Heart left ventricle (tissue), 16 donors: ENCODE measurements at regions not wholly inside any gene's neighbourhood (a gene's known extent, or its start where the extent isn't known, plus 50 kb on each side); places are given as distances from the start of the nearest gene placed in this dataset.

Experiments used
- ATAC-seq, 4 donors: fragments of 200-7000 bp; cut with Tn5 transposase; one replicate each; pipeline ENCODE4 v1.9.1; 2020 to 2022; ENCODE audit warnings: moderate library complexity in 4 of 4, mild to moderate bottlenecking in 3 of 4, moderate number of reproducible peaks in 1 of 4
- DNase-seq, 5 donors: peaks; one replicate each; pipeline ENCODE4 v3.0.0-alpha.2; 2020
- H3K27ac ChIP-seq, 12 donors: fragments of 200-600 bp; sonication (generic) in 4 of 12; one replicate each; pipeline versions ENCODE4 v1.5.0 to v1.8.0; 2016 to 2022; ENCODE audit warnings: mild to moderate bottlenecking in 2 of 12
- H3K27me3 ChIP-seq, 9 donors: fragments of 200-600 bp; sonication (generic) in 2 of 9; one replicate each; pipeline versions ENCODE4 v1.5.1 to v1.8.0; 2016 to 2022; ENCODE audit warnings: mild to moderate bottlenecking in 3 of 9
- H3K36me3 ChIP-seq, 9 donors: fragments of 200-600 bp; sonication (generic) in 2 of 9; one replicate each; pipeline versions ENCODE4 v1.5.0 to v1.8.0; 2018 to 2022; ENCODE audit warnings: mild to moderate bottlenecking in 2 of 9
- H3K4me1 ChIP-seq, 12 donors: fragments of 200-600 bp; sonication (generic) in 4 of 12; one replicate each; pipeline versions ENCODE4 v1.5.0 to v1.8.0; 2016 to 2022; ENCODE audit warnings: mild to moderate bottlenecking in 3 of 12
- H3K4me3 ChIP-seq, 12 donors: fragments of 200-600 bp; sonication (generic) in 4 of 12; one replicate each; pipeline versions ENCODE4 v1.5.0 to v1.8.0; 2017 to 2022; ENCODE audit warnings: mild to moderate bottlenecking in 9 of 12, moderate library complexity in 4 of 12
- H3K9me3 ChIP-seq, 12 donors: fragments of 200-600 bp; sonication (generic) in 4 of 12; one replicate each; pipeline versions ENCODE4 v1.5.0 to v1.8.0; 2016 to 2022; ENCODE audit warnings: mild to moderate bottlenecking in 1 of 12
- CTCF ChIP-seq, 12 donors: fragments of 200-600 bp; sonication (generic) in 4 of 12; IDR thresholded peaks; one replicate each; pipeline versions ENCODE4 v1.5.0 to v1.8.0; 2018 to 2022; ENCODE audit warnings: antibody characterized with exemption in 12 of 12, mild to moderate bottlenecking in 5 of 12
- POLR2A ChIP-seq, 2 donors: fragments of 450-650 bp; IDR thresholded peaks; one replicate each; pipeline ENCODE4 v1.6.1; 2017; ENCODE audit warnings: antibody characterized with exemption in 2 of 2, mild to moderate bottlenecking in 2 of 2, moderate library complexity in 2 of 2
- WGBS, 4 donors: extraction: QIAGEN DNeasy Blood & Tissue Kit in 2 of 4; methylation state at CpG; one replicate each; pipeline versions ENCODE4 v1.1.5 to v1.1.7; 2013 to 2018; 5-methylcytosine and 5-hydroxymethylcytosine counted together
- intact Hi-C, 10 donors: fragments of 100-400 bp; cut with DNase I; formaldehyde crosslinking; loops; one replicate each; pipeline versions ENCODE4 v1.11.1 to v1.14.2; 2022
- donor health status: ischemic (EF 13 %, LVEDD 7.1; RV severe dilation, severe dysfunction).
- donor health status: healthy with polysubstance abuse.
- donor health status: DM: no; HTN: yes; CAD: no.
- donor health status: DM: no; HTN: no; CAD: no.
- donor health status: ischemic (EF 25% LVEDD 6.9; RV normal size, moderate dysfunction).
- donor health status: ischemic (EF 25% LVEDD 5.7; RV mildly dilated, moderate dysfunction).
- donor health status: healthy.
- donor health status: DM: yes; HTN: yes; CAD: no.
- donor health status: ischemic (EF 35%, LVEDD 5.7; RV mildly dilated, moderate dysfunction).
- donor health status: nonischemic (EF 11% LVEDD 7.7; RV severe dilation, severe dysfunction).
- donor health status: DM: yes; HTN: yes; CAD: no.
- donor health status: PGD.
- donor health status: ischemic (EF 29% LVEDD 5.4; RV normal size, mild dysfunction).
- donor health status: nonischemic (EF 23%, LVEDD 6.1; RV moderate dilation, normal function).

DNA sequence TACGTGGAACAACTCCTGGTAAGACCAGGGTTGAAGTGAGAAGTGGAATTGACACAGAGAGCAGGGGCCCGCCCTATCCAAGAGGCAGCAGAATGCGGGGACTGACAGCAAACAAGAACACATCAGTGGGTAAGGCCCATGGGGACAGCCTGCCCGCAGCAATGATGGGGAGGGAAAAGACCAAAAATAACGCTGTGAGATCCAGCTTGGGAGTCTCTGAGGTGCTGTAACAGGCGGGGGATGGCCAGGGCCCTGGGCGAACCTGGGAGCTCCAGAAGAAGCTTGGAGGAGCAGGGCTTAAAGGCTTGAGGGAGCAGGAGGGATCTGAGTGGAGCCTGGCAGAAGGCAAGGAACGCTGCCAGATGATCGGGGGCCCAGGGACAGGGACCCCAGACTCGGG, 173.4 kb downstream of the TMEM200C start:
- DNase-seq, result no peak
- no peak for ATAC-seq
- Histone ChIP-seq H3K4me3 (no peak overlapping the region), H3K4me1 (no peaks in the 10 kb centered on the region), H3K36me3 (no peaks in the 10 kb centered on the region), H3K9me3 (no peaks in the 10 kb centered on the region), H3K27me3 (peaks cover 0 to 21% (median 0%) of the 10 kb centered on the region in 9 donors), H3K27ac (no peak overlapping the region)
- WGBS, 4 donors, result 73 to 78% (median 76%) methylated on average over 10 of the region's 10 CpGs
- intact Hi-C loops, result no loop called here
- no peak for TF ChIP-seq POLR2A (IDR thresholded peaks at IDR 0.05)
- TF ChIP-seq CTCF (IDR thresholded peaks at IDR 0.05), result no peak

DNA sequence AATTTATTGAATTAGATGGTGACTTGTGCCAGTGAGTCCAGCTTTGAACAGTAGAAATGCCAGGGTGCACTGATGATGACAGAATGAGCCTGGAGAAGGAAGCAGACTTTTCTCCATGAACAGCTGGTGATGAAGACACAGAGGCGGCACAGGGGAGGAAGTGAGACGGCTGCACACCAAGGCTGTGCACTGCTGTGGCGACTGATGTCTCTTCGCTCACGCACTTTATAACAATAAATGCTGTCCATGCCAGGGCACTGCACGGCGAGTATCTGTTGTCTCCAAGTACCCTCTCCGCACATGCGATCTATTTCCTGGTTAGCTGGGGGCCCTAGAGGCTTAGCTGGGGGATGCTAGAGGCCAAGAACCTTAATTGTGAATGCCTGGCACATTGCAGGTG, 175.2 kb downstream of the TMEM200C start:
- peaks cover 0 to 21% (median 0%) of the 10 kb centered on the region in 9 donors for H3K27me3 ChIP-seq
- TF ChIP-seq POLR2A (IDR thresholded peaks at IDR 0.05), result no peak
- no peak for TF ChIP-seq CTCF (IDR thresholded peaks at IDR 0.05)
- intact Hi-C loops, result no loop called here
- no peaks in the 10 kb centered on the region for H3K9me3 ChIP-seq
- WGBS, 4 donors, result 69 to 84% (median 75%) methylated on average over 9 of the region's 9 CpGs
- H3K36me3 ChIP-seq, result no peaks in the 10 kb centered on the region
- no peak for ATAC-seq
- H3K27ac ChIP-seq, result no peak overlapping the region
- DNase-seq, result no peak
- H3K4me3 ChIP-seq, result no peak overlapping the region
- H3K4me1 ChIP-seq, result no peaks in the 10 kb centered on the region

- no peaks in the 10 kb centered on the region for H3K9me3 ChIP-seq
- TF ChIP-seq POLR2A (IDR thresholded peaks at IDR 0.05), result no peak
- no peak for TF ChIP-seq CTCF (IDR thresholded peaks at IDR 0.05)
- H3K27me3 ChIP-seq, result peaks cover 0 to 21% (median 0%) of the 10 kb centered on the region in 9 donors
- DNase-seq (no peak), ATAC-seq (no peak)
- H3K36me3 ChIP-seq, result no peaks in the 10 kb centered on the region
- intact Hi-C loops, result no loop called here
- H3K4me3 ChIP-seq, result no peak overlapping the region
- H3K27ac ChIP-seq, result no peak overlapping the region
- no peaks in the 10 kb centered on the region for H3K4me1 ChIP-seq
These were observed 173.5 kb upstream of the EPB41L3 start for GRCh38 chr18:5717256-5717655.

DNA sequence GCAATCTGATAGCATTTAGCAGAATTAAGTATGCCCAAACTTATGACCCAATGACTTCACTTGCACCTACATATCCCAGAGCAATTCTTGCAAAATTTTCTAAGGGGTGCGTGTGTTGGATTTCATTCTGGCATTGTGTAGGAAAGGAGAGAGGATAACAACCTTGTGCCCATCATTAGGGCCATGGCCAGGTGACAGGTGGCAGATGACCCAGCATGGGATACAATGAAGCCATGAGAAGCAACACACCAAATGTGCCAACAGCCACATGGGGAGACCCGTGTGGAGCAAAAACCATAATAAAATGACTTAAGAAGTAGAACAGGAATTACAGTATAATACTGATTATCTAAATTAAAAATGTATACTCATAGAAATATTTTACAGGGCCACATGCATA, 166.9 kb upstream of the EPB41L3 start:
- TF ChIP-seq CTCF (IDR thresholded peaks at IDR 0.05) (no peak), POLR2A (IDR thresholded peaks at IDR 0.05) (no peak)
- 83 to 89% (median 86%) methylated on average over 2 of the region's 2 CpGs for WGBS, 4 donors
- Histone ChIP-seq H3K9me3 (no peaks in the 10 kb centered on the region), H3K27me3 (peaks cover 0 to 5% (median 0%) of the 10 kb centered on the region in 9 donors), H3K36me3 (no peaks in the 10 kb centered on the region), H3K4me1 (no peaks in the 10 kb centered on the region), H3K4me3 (no peak overlapping the region), H3K27ac (no peak overlapping the region)
- intact Hi-C loops, result no loop called here
- ATAC-seq (no peak), DNase-seq (no peak)
